Loucy (cell line): ENCODE measurements at regions not wholly inside any gene's neighbourhood (a gene's known extent, or its start where the extent isn't known, plus 50 kb on each side); places are given as distances from the start of the nearest gene placed in this dataset.

Experiments
- H2AFZ ChIP-seq: fragments of 200-600 bp; sonication (generic); 2 replicates; pipeline ENCODE4 v1.6.0; 2016; ENCODE audit warnings: antibody characterized with exemption, mild to moderate bottlenecking, low read length, moderate library complexity
- H3F3A ChIP-seq: fragments of 200-600 bp; 2 replicates; pipeline ENCODE4 v1.6.0; 2016; ENCODE audit warnings: antibody characterized with exemption, low read depth, mild to moderate bottlenecking
- H3K27me3 ChIP-seq: fragments of 200-600 bp; sonication (generic); 2 replicates; pipeline ENCODE4 v1.6.1; 2014; ENCODE audit warnings: low read length, mild to moderate bottlenecking; ENCODE audit not compliant: insufficient read depth, poor library complexity, severe bottlenecking
- H3K36me3 ChIP-seq: fragments of 200-600 bp; sonication (generic); 2 replicates; pipeline ENCODE4 v1.6.1; 2016; ENCODE audit warnings: low read length; ENCODE audit not compliant: insufficient read depth
- H3K4me1 ChIP-seq: fragments of 200-600 bp; sonication (generic); 2 replicates; pipeline ENCODE4 v1.5.1; 2014; ENCODE audit warnings: low read length, mild to moderate bottlenecking; ENCODE audit not compliant: insufficient read depth, poor library complexity, severe bottlenecking
- H3K4me2 ChIP-seq: fragments of 200-600 bp; sonication (generic); 2 replicates; pipeline ENCODE4 v1.6.0; 2014; ENCODE audit warnings: antibody characterized with exemption, low read length, low read depth, mild to moderate bottlenecking; ENCODE audit not compliant: poor library complexity, severe bottlenecking
- H3K4me3 ChIP-seq: fragments of 200-600 bp; sonication (generic); 2 replicates; pipeline ENCODE4 v1.5.1; 2014; ENCODE audit warnings: low read length, mild to moderate bottlenecking, mixed read lengths; ENCODE audit not compliant: poor library complexity, severe bottlenecking
- H3K79me2 ChIP-seq: fragments of 200-600 bp; sonication (generic); 2 replicates; pipeline ENCODE4 v1.6.1; 2014; ENCODE audit warnings: low read length; ENCODE audit not compliant: insufficient read depth
- H3K9ac ChIP-seq: fragments of 200-600 bp; sonication (generic); 2 replicates; pipeline ENCODE4 v1.6.0; 2014; ENCODE audit warnings: mild to moderate bottlenecking, low read depth, low read length, moderate library complexity; ENCODE audit not compliant: poor library complexity, severe bottlenecking
- H3K9me2 ChIP-seq: fragments of 200-600 bp; sonication (generic); replicated peaks from 2 replicates; pipeline ENCODE4 v1.6.1; 2016; ENCODE audit warnings: low read depth, low read length, mixed read lengths
- H3K9me3 ChIP-seq: fragments of 200-600 bp; sonication (generic); 2 replicates; pipeline ENCODE4 v1.6.1; 2014; ENCODE audit warnings: mild to moderate bottlenecking, antibody characterized with exemption, low read length, low read depth; ENCODE audit not compliant: insufficient read depth
- H4K20me1 ChIP-seq: fragments of 200-600 bp; sonication (generic); 2 replicates; pipeline ENCODE4 v1.6.0; 2014; ENCODE audit warnings: antibody characterized with exemption, low read length, mild to moderate bottlenecking; ENCODE audit not compliant: insufficient read depth, poor library complexity, severe bottlenecking
- CTCF ChIP-seq: fragments of 200-600 bp; sonication (generic); conservative IDR thresholded peaks from 2 replicates; pipeline ENCODE4 v1.5.1; 2014; ENCODE audit warnings: mild to moderate bottlenecking, antibody characterized with exemption, low read length
- EZH2phosphoT487 ChIP-seq: fragments of 200-600 bp; IDR thresholded peaks from 2 replicates; pipeline ENCODE4 v1.6.1; 2018; ENCODE audit warnings: antibody characterized with exemption, mild to moderate bottlenecking, moderate library complexity, borderline replicate concordance

GRCh38 chr7:421136-421991 is 98.3 kb downstream of the PDGFA start:
- Histone ChIP-seq H3K4me3 (no peak overlapping the region), H3K27me3 (no peaks in the 10 kb centered on the region), H3K36me3 (no peaks in the 10 kb centered on the region), H3K4me2 (no peak overlapping the region), H3K9me3 (peaks cover 11% of the 10 kb centered on the region; the same call in 1 of the 2 replicates), H3F3A (no peaks in the 10 kb centered on the region), H3K9ac (no peak overlapping the region), H3K79me2 (no peaks in the 10 kb centered on the region), H2AFZ (no peak overlapping the region), H3K4me1 (no peaks in the 10 kb centered on the region), H3K9me2 (no peaks in the 10 kb centered on the region), H4K20me1 (no peaks in the 10 kb centered on the region)
- no peak for TF ChIP-seq CTCF
- TF ChIP-seq EZH2phosphoT487 = no peak

- peaks cover 15% of the 10 kb centered on the region; the same call in 1 of the 2 replicates for H3K9me3 ChIP-seq
- no peak for TF ChIP-seq EZH2phosphoT487
- no peak for TF ChIP-seq CTCF
- H4K20me1 ChIP-seq = no peaks in the 10 kb centered on the region
- H3K27me3 ChIP-seq = no peaks in the 10 kb centered on the region
- H3K9ac ChIP-seq = no peak overlapping the region
- no peak overlapping the region for H2AFZ ChIP-seq
- no peaks in the 10 kb centered on the region for H3K4me1 ChIP-seq
- no peaks in the 10 kb centered on the region for H3K79me2 ChIP-seq
- H3K4me3 ChIP-seq = no peak overlapping the region
- H3K4me2 ChIP-seq = no peak overlapping the region
- no peaks in the 10 kb centered on the region for H3K9me2 ChIP-seq
- H3K36me3 ChIP-seq = no peaks in the 10 kb centered on the region
- no peaks in the 10 kb centered on the region for H3F3A ChIP-seq
Observed at GRCh38 chr7:422191-422885, 97.3 kb downstream of the PDGFA start.

GRCh38 chr7:422886-423225 is 96.8 kb downstream of the PDGFA start:
- H3K9me2 ChIP-seq = no peaks in the 10 kb centered on the region
- H3K4me2 ChIP-seq = no peak overlapping the region
- H3F3A ChIP-seq = no peaks in the 10 kb centered on the region
- H3K9ac ChIP-seq = no peak overlapping the region
- no peaks in the 10 kb centered on the region for H3K36me3 ChIP-seq
- H3K4me3 ChIP-seq = no peak overlapping the region
- no peaks in the 10 kb centered on the region for H3K4me1 ChIP-seq
- TF ChIP-seq CTCF (no peak), EZH2phosphoT487 (no peak)
- H3K27me3 ChIP-seq = no peaks in the 10 kb centered on the region
- H4K20me1 ChIP-seq = no peaks in the 10 kb centered on the region
- H3K9me3 ChIP-seq = peaks cover 19% of the 10 kb centered on the region; the same call in 1 of the 2 replicates
- H2AFZ ChIP-seq = no peak overlapping the region
- H3K79me2 ChIP-seq = no peaks in the 10 kb centered on the region
